Erythroblast (primary cell): ENCODE measurements at regions not wholly inside any gene's neighbourhood (a gene's known extent, or its start where the extent isn't known, plus 50 kb on each side); places are given as distances from the start of the nearest gene placed in this dataset.

Experiments
- GATA1 ChIP-seq: IDR thresholded peaks from 2 replicates; pipeline ENCODE4 v1.6.1; 2011; ENCODE audit warnings: low read depth, mild to moderate bottlenecking, control low read depth, low read length, moderate library complexity
- POLR2A ChIP-seq: IDR thresholded peaks from 2 replicates; pipeline ENCODE4 v1.6.1; 2011; ENCODE audit warnings: mild to moderate bottlenecking, low read length

GRCh38 chr3:72255191-72255590, 470.2 kb upstream of the PROK2 start:
- TF ChIP-seq POLR2A (no peak), GATA1 (no peak)
